HG03159 (cell line): ENCODE measurements at regions not wholly inside any gene's neighbourhood (a gene's known extent, or its start where the extent isn't known, plus 50 kb on each side); places are given as distances from the start of the nearest gene placed in this dataset.
"Not testable (repeated sequence)": the region's sequence is repeated elsewhere in the genome, so short reads cannot be mapped to it uniquely, and the experiment has no call there.

Source experiments
- ATAC-seq: cut with Tn5 transposase; IDR thresholded peaks from one replicate; pipeline ENCODE4 v1.9.1; 2021; ENCODE audit warnings: mild to moderate bottlenecking, moderate library complexity; ENCODE audit not compliant: unreplicated experiment

DNA sequence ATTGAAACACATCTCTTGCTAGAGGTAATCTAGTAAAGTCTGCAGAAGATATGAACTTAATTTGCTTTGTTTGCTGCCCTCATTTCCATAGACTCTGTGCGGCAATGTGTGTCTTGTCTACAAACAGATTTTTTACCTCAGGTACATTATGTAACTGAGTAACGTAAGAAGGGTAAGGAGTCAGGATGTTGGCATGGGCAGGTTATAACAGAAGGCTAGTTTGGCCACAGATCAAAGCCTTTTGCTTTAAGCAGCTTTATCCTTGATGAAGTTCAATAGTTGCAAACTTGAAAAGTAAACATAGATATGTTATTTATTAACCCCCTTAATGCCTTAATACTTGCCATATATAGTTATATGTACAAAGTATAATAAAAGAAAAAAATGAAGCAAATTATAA is 391.6 kb upstream of the FKBP1C start:
- no peak for ATAC-seq

DNA sequence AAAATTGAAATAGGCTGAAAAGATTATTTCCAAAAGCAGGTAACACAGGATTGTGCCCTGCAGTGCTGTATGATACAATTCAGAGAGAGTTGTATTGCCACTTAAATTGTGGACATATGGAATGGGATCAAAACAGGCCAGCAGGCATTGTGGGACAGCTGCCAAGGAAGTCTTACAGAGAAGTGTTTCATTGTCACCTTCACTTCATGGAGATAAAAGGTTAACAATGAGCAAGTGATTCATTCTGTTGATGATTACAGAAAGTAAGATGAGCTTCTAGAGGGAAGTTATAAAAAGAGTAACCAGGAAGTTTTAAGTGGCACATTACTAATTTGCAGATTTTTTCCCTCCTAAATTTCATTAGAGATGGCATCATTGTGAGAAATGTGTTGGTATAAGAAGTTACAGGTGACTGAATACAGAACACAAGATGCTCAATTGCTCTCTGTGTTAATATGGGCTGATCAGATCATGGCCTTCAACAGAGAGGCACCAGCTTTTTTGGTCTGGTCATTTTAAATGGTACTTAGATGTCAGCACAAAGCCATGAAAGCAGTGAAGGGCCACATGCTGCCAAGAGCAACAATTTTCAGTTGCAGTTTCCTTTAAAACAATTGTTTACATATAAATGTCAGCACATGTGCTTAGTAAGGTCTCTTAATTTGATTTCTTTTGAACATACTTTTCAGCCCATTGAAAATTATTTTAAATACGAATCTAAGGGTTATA is 402.5 kb upstream of the FKBP1C start:
- ATAC-seq, result no peak

DNA sequence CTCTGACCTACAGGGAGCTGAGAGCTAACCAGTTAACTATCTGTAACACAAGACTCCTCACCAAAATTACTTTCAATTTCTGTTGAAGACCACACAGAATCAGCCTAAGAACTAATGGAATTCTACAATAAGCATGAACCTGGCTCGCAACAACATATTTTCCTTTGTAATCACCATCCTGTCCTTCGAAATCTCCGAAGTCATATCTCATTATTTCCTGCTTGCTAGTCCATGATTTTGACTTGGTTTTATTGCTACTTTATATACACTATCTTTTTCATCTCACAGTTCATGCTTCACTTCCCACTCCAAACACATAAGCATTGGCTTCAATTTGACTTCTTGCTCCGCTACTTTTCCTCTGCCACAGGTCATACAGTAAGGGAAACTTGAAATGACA is 405.8 kb upstream of the FKBP1C start:
- ATAC-seq, result no peak

- ATAC-seq, result no peak
Measured at GRCh38 chr6:62803094-62803493, 408.2 kb upstream of the FKBP1C start.

GRCh38 chr6:62797190-62797589 is 414.1 kb upstream of the FKBP1C start:
- no peak for ATAC-seq

GRCh38 chr6:62775427-62776022 is 435.7 kb upstream of the FKBP1C start:
- ATAC-seq, result peak; percentile 64

DNA sequence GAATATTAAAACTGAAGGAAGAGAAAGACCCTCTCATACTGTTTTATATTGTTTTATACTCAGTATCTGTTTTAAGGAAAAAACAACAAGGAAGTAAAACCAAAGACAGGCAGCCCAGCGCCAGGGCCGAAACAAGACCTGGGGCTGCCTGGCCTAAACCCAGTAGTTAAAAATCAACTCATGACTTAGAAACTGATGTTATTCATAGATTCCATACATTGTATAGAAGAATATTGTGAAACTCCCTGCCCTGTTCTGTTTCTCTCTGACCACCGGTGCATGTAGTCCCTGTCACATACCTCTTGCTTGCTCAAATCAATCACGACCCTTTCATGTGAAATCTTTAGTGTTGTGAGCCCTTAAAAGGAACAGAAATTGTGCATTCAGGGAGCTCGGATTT is 445.1 kb upstream of the FKBP1C start:
- not testable (repeated sequence) for ATAC-seq

DNA sequence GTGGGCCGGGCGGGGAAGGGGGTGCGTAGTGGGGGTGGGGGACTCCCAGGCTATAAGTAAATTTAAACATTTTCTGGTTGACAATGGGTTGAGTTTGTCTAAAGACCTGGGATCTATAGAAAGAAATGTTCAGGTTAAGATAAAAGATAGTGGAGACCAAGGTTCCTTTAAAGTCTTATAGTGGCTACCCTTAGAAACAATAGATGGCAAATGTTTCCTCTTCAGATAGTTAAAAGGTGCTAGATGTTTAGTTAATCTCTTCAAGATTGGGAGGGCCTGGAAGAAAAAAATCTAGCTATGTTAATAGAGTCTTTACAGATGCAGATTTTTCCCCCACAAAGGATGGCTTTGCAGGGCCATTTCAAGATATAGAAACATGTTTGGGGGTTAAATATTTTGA is 446.4 kb upstream of the FKBP1C start:
- no peak for ATAC-seq

DNA sequence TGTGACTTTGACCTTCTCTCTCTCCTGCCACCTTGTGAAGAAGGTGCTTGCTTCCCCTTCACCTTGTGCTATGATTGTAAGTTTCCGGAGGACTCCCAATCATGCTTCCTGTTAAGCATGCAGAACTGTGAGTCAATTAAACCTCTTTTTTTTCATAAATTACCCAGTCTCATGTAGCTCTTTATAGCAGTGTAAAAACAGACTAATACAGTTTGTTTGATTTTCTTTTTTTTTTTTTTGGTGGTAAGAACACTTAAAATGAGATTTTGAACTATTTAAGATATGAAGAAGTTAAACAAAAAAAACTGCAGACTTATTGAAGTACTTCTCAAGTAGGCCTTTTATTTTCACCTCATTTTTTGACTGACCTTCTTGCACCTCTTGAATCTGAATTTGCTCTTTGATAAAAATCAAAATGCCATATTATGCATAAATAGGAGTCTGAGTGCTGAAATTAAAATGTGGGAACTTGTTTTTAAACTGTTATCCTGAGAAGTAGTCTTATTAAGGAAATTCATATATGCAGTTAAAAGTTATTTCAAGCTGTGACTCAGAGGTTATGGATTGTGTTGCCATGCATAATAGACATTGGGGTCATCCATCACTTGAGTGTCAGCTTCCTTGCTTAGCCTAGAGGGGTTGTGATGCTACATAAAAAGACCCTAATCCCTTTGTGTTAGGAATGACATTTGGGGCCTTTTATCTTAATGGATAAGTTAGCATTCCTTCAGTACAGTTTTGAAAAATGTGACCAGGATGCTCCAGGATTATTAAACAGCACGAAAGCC is 447.9 kb upstream of the FKBP1C start:
- no peak for ATAC-seq

DNA sequence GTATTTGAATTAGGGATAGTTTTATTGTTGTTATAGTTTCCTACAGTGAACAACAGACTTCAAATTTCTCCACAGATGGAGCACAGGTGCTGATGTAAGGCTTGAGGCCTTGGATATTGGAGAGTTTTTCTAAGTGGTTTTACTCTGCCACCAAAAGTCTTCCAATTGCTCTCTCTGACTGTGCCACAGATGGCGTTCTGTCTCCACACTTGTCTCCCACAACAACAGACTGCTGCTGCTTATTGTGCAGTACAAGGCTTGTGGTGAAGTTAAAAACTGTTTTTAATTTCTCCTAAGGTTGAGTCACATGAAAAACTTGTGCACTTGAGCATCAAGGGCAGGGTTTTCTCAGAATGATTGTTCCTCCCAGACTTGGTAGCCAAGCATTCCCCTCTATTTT is 460.9 kb upstream of the KHDRBS2 start:
- no peak for ATAC-seq

GRCh38 chr6:62746161-62746560 is 460.1 kb upstream of the KHDRBS2 start:
- ATAC-seq, result no peak

DNA sequence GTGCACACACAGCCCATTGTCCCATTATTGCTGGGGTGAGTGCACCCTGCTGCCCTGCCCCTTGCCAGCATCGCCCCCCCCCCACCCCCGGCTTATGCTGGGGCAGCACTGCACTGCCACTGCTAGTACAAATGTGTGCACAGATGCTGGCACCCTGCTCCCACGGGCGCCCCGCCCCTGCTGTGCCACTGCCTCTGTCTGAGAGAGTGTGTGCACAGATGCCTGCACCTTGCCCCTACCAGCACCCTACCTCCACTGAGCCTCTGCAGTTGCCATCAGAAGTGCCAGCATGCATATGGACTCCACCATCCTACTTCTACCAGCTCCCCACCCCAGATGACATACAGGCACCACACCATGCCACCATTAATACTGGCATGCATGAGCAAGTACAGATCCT is 454.6 kb upstream of the KHDRBS2 start:
- ATAC-seq, result no peak

GRCh38 chr6:62740171-62740570 is 454.1 kb upstream of the KHDRBS2 start:
- no peak for ATAC-seq

DNA sequence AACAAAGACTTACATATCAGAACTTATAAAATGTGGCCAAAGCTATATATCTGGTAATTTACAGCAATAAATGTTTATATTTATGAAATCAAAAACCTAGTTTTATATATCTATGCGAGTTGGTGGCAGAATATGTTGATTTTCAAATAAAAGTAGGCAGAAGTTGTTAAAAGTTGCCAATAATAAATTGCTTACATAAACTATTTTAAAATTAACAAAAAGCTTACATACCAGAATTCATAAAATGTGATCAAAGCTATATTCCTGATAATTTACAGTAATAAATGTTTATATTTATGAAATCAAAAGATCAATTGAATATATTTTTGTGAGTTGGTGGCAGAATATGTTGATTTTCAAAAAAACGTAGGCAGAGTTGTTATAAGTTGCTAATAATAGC is 451.8 kb upstream of the KHDRBS2 start:
- ATAC-seq, result no peak

DNA sequence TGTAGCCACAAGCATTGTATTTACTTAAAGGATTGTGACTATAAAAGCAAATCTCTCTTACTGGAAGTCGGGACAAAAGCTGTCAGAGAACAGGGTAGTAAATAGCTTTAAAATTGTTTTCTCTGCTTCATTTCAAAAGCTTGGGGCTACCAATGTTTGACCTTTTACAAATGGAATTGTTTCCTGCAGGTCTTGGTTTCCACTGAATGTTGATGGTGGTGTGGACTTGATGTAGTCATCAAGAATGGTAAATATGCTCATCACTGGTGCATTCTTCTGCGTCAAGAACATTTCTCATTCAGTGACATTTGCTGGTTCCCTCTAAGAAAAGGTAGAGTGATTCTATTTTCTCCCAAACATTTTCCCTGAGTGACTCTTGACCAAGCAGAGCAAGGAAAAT is 435.4 kb upstream of the KHDRBS2 start:
- ATAC-seq, result no peak

GRCh38 chr6:62716719-62717118 is 430.7 kb upstream of the KHDRBS2 start:
- no peak for ATAC-seq

DNA sequence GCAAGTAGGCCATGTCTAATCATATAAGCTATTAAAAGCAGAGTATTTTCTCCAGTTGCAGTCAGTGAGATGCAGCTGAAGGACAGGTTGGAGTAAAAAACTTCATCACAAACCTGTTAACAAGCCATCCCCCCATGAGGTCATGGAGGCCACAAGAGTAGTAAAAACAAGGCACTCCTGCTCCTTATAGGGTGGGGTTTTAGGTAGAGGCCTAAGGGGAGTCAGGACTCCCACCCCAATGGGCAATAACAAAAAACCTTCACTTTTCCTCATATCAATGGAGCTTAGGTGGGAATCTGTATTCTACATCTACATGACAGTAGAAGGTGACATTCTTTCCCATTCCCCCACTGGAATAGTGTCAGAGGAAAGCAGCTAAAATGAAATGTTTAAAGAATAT is 428.1 kb upstream of the KHDRBS2 start:
- no peak for ATAC-seq

DNA sequence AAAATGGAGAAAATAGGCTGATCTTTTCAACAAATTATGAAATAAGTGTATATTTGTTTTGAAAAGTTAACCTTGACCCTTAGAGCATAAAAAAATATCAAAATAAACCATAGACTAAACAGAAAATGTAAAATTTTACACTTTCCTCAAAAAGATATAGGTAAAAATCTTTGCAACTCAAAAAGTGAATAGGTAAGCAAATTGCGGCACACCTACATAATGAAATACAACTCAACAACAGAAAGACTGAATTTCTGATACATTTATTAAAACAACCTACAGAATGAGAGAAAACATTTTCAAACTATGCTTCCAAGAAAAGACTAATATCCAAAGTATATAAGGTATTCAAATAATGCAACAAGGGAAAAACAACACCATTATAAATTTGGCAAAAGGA is 425.7 kb upstream of the KHDRBS2 start:
- ATAC-seq, result no peak

DNA sequence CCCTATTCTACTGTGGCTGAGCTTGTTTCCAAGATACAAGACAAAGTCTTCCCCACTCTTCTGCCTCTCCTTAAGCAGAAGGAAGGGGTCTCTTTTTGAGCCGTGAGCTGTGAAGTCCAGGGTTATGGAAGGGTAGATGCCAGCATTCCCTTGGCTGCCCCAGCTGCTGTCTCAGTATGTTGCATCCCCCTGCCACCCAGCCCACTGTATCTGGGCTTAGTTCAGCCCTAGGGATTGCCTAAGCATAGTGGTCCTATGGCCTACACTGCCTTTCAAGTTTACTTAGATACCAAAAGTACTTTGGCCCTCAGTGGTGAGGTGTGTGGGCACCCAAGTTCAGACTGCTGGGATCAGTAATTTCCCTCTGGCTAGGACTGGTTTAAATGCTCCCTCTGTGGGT is 421.9 kb upstream of the KHDRBS2 start:
- no peak for ATAC-seq

GRCh38 chr6:62707156-62707555 is 421.1 kb upstream of the KHDRBS2 start:
- no peak for ATAC-seq

- ATAC-seq, result no peak
Measured at GRCh38 chr6:62683063-62683462, 397.0 kb upstream of the KHDRBS2 start.

GRCh38 chr6:62681108-62681507 is 395.1 kb upstream of the KHDRBS2 start:
- no peak for ATAC-seq
